HG03469 (cell line): ENCODE measurements at regions not wholly inside any gene's neighbourhood (a gene's known extent, or its start where the extent isn't known, plus 50 kb on each side); places are given as distances from the start of the nearest gene placed in this dataset.

ENCODE experiments used
- ATAC-seq: cut with Tn5 transposase; IDR thresholded peaks from one replicate; pipeline ENCODE4 v1.9.1; 2021; ENCODE audit warnings: mild to moderate bottlenecking, moderate library complexity, moderate number of reproducible peaks; ENCODE audit not compliant: unreplicated experiment

GRCh38 chr1:229883504-229884200, 183.4 kb upstream of the GALNT2 start:
- ATAC-seq, result no peak

GRCh38 chr1:229884765-229885164, 182.3 kb upstream of the GALNT2 start:
- no peak for ATAC-seq

GRCh38 chr1:229885568-229886495, 181.2 kb upstream of the GALNT2 start:
- ATAC-seq, result no peak

GRCh38 chr1:229886636-229887035, 180.4 kb upstream of the GALNT2 start:
- ATAC-seq, result no peak

GRCh38 chr1:229887043-229887822, 179.8 kb upstream of the GALNT2 start:
- ATAC-seq, result no peak

- ATAC-seq, result no peak
These were observed 178.9 kb upstream of the GALNT2 start for GRCh38 chr1:229888157-229888556.

GRCh38 chr1:229888561-229889001, 178.5 kb upstream of the GALNT2 start:
- ATAC-seq, result no peak

- no peak for ATAC-seq
These were observed 178.0 kb upstream of the GALNT2 start for GRCh38 chr1:229889031-229889517.

- no peak for ATAC-seq
These were observed 175.8 kb upstream of the GALNT2 start for GRCh38 chr1:229891227-229891626.

GRCh38 chr1:229892515-229893117, 174.4 kb upstream of the GALNT2 start:
- no peak for ATAC-seq

- ATAC-seq, result no peak
These were observed 173.1 kb upstream of the GALNT2 start for GRCh38 chr1:229893762-229894444.

- no peak for ATAC-seq
These were observed 172.5 kb upstream of the GALNT2 start for GRCh38 chr1:229894532-229894931.

GRCh38 chr1:229895605-229896004, 171.4 kb upstream of the GALNT2 start:
- ATAC-seq, result no peak

GRCh38 chr1:229896306-229896705, 170.7 kb upstream of the GALNT2 start:
- no peak for ATAC-seq

- ATAC-seq, result no peak
These were observed 170.2 kb upstream of the GALNT2 start for GRCh38 chr1:229896861-229897260.

- no peak for ATAC-seq
These were observed 169.5 kb upstream of the GALNT2 start for GRCh38 chr1:229897501-229897900.

- ATAC-seq, result no peak
These were observed 166.8 kb upstream of the GALNT2 start for GRCh38 chr1:229900220-229900619.

GRCh38 chr1:229905031-229905545, 161.9 kb upstream of the GALNT2 start:
- no peak for ATAC-seq

- no peak for ATAC-seq
These were observed 161.4 kb upstream of the GALNT2 start for GRCh38 chr1:229905652-229906051.
